ENCODE measurements at regions not wholly inside any gene's neighbourhood (a gene's known extent, or its start where the extent isn't known, plus 50 kb on each side); places are given as distances from the start of the nearest gene placed in this dataset.

DNA sequence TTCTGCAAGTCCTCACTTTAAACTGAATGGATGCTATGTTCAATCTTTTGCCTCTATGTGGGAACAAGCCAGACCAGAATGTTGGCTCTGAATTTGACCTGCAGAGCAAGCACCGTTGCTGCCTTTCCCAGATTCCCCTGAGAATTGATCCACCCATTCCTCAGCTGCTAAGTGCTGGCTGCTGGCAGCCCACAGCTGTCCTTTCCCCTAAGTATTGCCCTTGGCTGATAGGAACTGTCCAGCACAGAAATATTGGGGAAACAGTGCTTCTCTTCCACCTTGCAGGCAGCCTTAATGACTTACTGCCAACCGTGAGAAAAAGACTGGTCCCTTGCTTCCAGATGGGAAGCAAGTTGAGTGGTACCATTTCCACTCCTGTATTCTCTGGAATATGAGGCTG is 475.9 kb downstream of the PDHA2 start:
- Histone ChIP-seq H3K27me3 (ENCODE audit: control insufficient read depth, extremely low read depth, insufficient read depth, low read length) (no peaks in the 10 kb centered on the region), H3K4me2 (ENCODE audit: control insufficient read depth, extremely low read depth, insufficient read depth, low read depth, low read length) (no peak overlapping the region), H3K9me1 (ENCODE audit: control insufficient read depth, extremely low read depth, insufficient read depth, low read length) (no peaks in the 10 kb centered on the region), H3K79me2 (ENCODE audit: control insufficient read depth, insufficient read depth, low read length) (no peaks in the 10 kb centered on the region), H3K36me3 (ENCODE audit: control insufficient read depth in 2 of 2, extremely low read depth in 1 of 2, insufficient read depth in 2 of 2, low read length in 2 of 2) (no peaks in the 10 kb centered on the region), H3K4me1 (ENCODE audit: control insufficient read depth, extremely low read depth, insufficient read depth, low read length) (no peaks in the 10 kb centered on the region), H3K27ac (ENCODE audit: control insufficient read depth, insufficient read depth, low read length) (no peak overlapping the region), H2AFZ (ENCODE audit: control insufficient read depth, low read length) (no peak overlapping the region), H3K4me3 (ENCODE audit: control insufficient read depth in 2 of 3, extremely low read depth in 1 of 3, insufficient read depth in 2 of 3, low read depth in 1 of 3, low read length in 3 of 3) (no peak overlapping the region), H3K9me3 (ENCODE audit: control insufficient read depth, low read depth, low read length) (no peaks in the 10 kb centered on the region), H4K20me1 (ENCODE audit: control insufficient read depth, extremely low read depth, insufficient read depth, low read length) (no peaks in the 10 kb centered on the region), H3K9ac (ENCODE audit: control insufficient read depth, extremely low read depth, insufficient read depth, low read length) (no peak overlapping the region)
- dilution Hi-C loops (cut with MboI; ENCODE audit: extremely low pct_ligation_motif_present, low sequenced_read_pairs): loop anchor here (25.0 kb wide), 1 partner anchor 521 kb away; no protein-coding TSS in a partner anchor
- DNase-seq (ENCODE audit: low read depth, low spot score): no peak
- TF ChIP-seq, protein P1, sequence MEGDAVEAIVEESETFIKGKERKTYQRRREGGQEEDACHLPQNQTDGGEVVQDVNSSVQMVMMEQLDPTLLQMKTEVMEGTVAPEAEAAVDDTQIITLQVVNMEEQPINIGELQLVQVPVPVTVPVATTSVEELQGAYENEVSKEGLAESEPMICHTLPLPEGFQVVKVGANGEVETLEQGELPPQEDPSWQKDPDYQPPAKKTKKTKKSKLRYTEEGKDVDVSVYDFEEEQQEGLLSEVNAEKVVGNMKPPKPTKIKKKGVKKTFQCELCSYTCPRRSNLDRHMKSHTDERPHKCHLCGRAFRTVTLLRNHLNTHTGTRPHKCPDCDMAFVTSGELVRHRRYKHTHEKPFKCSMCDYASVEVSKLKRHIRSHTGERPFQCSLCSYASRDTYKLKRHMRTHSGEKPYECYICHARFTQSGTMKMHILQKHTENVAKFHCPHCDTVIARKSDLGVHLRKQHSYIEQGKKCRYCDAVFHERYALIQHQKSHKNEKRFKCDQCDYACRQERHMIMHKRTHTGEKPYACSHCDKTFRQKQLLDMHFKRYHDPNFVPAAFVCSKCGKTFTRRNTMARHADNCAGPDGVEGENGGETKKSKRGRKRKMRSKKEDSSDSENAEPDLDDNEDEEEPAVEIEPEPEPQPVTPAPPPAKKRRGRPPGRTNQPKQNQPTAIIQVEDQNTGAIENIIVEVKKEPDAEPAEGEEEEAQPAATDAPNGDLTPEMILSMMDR (optimal IDR thresholded peaks at IDR 0.05 in 1 of 3, IDR thresholded peaks at IDR 0.05 in 1 of 3, conservative IDR thresholded peaks at IDR 0.05 in 1 of 3; ENCODE audit: extremely low read depth in 1 of 3, insufficient read depth in 2 of 3, low read length in 3 of 3): no peak
- TF ChIP-seq EZH2 (IDR thresholded peaks at IDR 0.05; ENCODE audit: low read length): no peak
- no peak for FAIRE-seq

DNA sequence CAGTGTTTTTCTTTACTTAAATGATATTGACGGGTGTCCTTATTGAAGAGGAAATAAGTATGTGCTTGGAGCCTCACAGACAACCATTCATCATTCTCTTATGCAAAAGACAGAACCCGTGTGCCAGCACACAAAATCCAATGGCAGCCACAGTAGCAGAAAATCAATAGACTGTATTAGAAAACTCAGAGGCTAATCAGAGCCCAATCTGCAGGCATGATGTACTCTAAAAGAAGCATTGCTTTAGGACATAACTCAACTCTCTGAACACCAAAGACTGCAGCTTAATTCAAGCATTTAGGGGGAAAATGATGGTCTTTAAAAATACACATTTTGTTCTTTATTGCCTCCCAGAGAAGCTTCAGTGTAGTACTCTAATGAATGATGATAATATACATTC is 476.9 kb downstream of the PDHA2 start:
- no peaks in the 10 kb centered on the region for H3K9me1 ChIP-seq (ENCODE audit: control insufficient read depth, extremely low read depth, insufficient read depth, low read length)
- H3K9ac ChIP-seq (ENCODE audit: control insufficient read depth, extremely low read depth, insufficient read depth, low read length): no peak overlapping the region
- dilution Hi-C loops (cut with MboI; ENCODE audit: extremely low pct_ligation_motif_present, low sequenced_read_pairs): loop anchor here (25.0 kb wide), 1 partner anchor 521 kb away; no protein-coding TSS in a partner anchor
- no peak overlapping the region for H3K27ac ChIP-seq (ENCODE audit: control insufficient read depth, insufficient read depth, low read length)
- no peaks in the 10 kb centered on the region for H3K4me1 ChIP-seq (ENCODE audit: control insufficient read depth, extremely low read depth, insufficient read depth, low read length)
- no peak for FAIRE-seq
- no peak overlapping the region for H3K4me3 ChIP-seq (ENCODE audit: control insufficient read depth in 2 of 3, extremely low read depth in 1 of 3, insufficient read depth in 2 of 3, low read depth in 1 of 3, low read length in 3 of 3)
- no peak for TF ChIP-seq EZH2 (IDR thresholded peaks at IDR 0.05; ENCODE audit: low read length)
- TF ChIP-seq, protein P1 (optimal IDR thresholded peaks at IDR 0.05 in 1 of 3, IDR thresholded peaks at IDR 0.05 in 1 of 3, conservative IDR thresholded peaks at IDR 0.05 in 1 of 3; ENCODE audit: extremely low read depth in 1 of 3, insufficient read depth in 2 of 3, low read length in 3 of 3): no peak
- no peak for DNase-seq (ENCODE audit: low read depth, low spot score)
- no peak overlapping the region for H3K4me2 ChIP-seq (ENCODE audit: control insufficient read depth, extremely low read depth, insufficient read depth, low read depth, low read length)
- no peak overlapping the region for H2AFZ ChIP-seq (ENCODE audit: control insufficient read depth, low read length)
- H3K36me3 ChIP-seq (ENCODE audit: control insufficient read depth in 2 of 2, extremely low read depth in 1 of 2, insufficient read depth in 2 of 2, low read length in 2 of 2): no peaks in the 10 kb centered on the region
- H3K79me2 ChIP-seq (ENCODE audit: control insufficient read depth, insufficient read depth, low read length): no peaks in the 10 kb centered on the region
- H3K27me3 ChIP-seq (ENCODE audit: control insufficient read depth, extremely low read depth, insufficient read depth, low read length): no peaks in the 10 kb centered on the region
- no peaks in the 10 kb centered on the region for H3K9me3 ChIP-seq (ENCODE audit: control insufficient read depth, low read depth, low read length)
- H4K20me1 ChIP-seq (ENCODE audit: control insufficient read depth, extremely low read depth, insufficient read depth, low read length): no peaks in the 10 kb centered on the region

Measured in keratinocyte (primary cell).